Neutrophil (primary cell): ENCODE measurements at regions not wholly inside any gene's neighbourhood (a gene's known extent, or its start where the extent isn't known, plus 50 kb on each side); places are given as distances from the start of the nearest gene placed in this dataset.

Experiments
- H3K27ac ChIP-seq: fragments of 200-600 bp; sonication (generic); 2 replicates; pipeline ENCODE4 v1.5.1; 2016; ENCODE audit warnings: mild to moderate bottlenecking, moderate library complexity
- H3K27me3 ChIP-seq: fragments of 200-600 bp; sonication (generic); 2 replicates; pipeline ENCODE4 v1.6.0; 2016; ENCODE audit warnings: mild to moderate bottlenecking
- H3K36me3 ChIP-seq: fragments of 200-600 bp; sonication (generic); 2 replicates; pipeline ENCODE4 v1.5.1; 2017
- H3K4me1 ChIP-seq, 2 experiments: fragments of 200-600 bp in 1 of 2; sonication (generic) in 1 of 2; 1 replicate in 1 of 2; 2 replicates in 1 of 2; pipeline versions ENCODE4 v1.5.1 to v1.6.1; 2013 to 2016; ENCODE audit warnings: low read depth in 1 of 2, low read length in 1 of 2, mild to moderate bottlenecking in 1 of 2, moderate library complexity in 1 of 2; ENCODE audit not compliant: control insufficient read depth in 1 of 2, insufficient read depth in 1 of 2
- H3K4me3 ChIP-seq, 2 experiments: fragments of 200-600 bp in 1 of 2; sonication (generic) in 1 of 2; 1 replicate in 1 of 2; 2 replicates in 1 of 2; pipeline ENCODE4 v1.5.1; 2013 to 2016; ENCODE audit warnings: low read depth in 1 of 2, low read length in 1 of 2, mild to moderate bottlenecking in 1 of 2, moderate library complexity in 1 of 2
- H3K9me3 ChIP-seq: fragments of 200-600 bp; sonication (generic); 2 replicates; pipeline ENCODE4 v1.5.1; 2016
- CTCF ChIP-seq: fragments of 200-600 bp; sonication (generic); IDR thresholded peaks from 2 replicates; pipeline ENCODE4 v1.5.1; 2016; ENCODE audit warnings: antibody characterized with exemption

GRCh38 chr2:204184226-204184625, 247.7 kb downstream of the ICOS start:
- no peak for TF ChIP-seq CTCF
- H3K27ac ChIP-seq, result no peak overlapping the region
- peaks cover 20% of the 10 kb centered on the region for H3K27me3 ChIP-seq
- H3K9me3 ChIP-seq, result no peaks in the 10 kb centered on the region
- no peak overlapping the region for H3K4me3 ChIP-seq
- no peaks in the 10 kb centered on the region for H3K4me1 ChIP-seq
- no peaks in the 10 kb centered on the region for H3K36me3 ChIP-seq

DNA sequence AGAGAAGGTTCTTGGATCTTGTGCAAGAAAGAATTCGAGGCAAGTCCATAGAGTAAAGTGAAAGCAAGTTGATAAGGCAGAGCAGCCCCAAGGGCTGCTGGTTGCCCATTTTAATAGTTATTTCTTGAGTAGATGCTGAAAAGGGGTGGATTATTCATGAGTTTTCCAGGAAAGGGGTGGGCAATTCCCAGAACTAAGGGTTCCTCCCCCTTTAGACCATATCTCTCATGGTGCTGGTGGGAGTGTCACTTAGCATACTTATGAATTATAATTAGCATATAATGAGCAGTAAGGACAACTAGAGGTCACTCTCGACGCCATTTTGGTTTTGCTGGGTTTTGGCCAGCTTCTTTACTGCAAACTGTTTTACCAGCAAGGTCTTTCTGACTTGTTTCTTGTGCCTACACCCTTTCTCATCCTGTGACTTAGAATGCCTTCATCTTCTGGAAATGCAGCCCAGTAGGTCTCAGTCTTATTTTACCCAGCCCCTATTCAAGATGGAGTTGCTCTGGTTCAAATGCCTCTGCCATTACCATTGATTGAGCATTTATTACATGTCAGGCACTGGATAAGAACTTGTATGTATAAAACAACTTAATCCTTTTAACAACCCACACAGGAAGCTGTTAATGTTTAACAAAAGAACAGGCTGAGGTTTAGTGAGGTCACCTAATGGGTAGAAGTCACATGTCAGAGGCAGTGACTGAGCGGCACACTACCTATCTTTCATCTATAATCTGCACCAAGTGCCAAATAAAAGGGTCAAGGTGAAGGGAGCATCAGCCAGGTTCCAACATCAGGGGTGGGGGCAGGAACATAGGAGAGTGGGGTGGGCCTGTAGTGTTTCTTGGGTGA, 250.9 kb downstream of the ICOS start:
- H3K4me3 ChIP-seq, result no peak overlapping the region
- no peak overlapping the region for H3K27ac ChIP-seq
- H3K27me3 ChIP-seq, result peaks cover 15% of the 10 kb centered on the region
- no peaks in the 10 kb centered on the region for H3K36me3 ChIP-seq
- TF ChIP-seq CTCF, result no peak
- no peaks in the 10 kb centered on the region for H3K4me1 ChIP-seq
- no peaks in the 10 kb centered on the region for H3K9me3 ChIP-seq

- H3K4me3 ChIP-seq, result no peak overlapping the region
- peaks cover 11% of the 10 kb centered on the region for H3K27me3 ChIP-seq
- H3K4me1 ChIP-seq, result peaks cover 13 to 16% of the 10 kb centered on the region in 2 experiments
- TF ChIP-seq CTCF, result no peak
- no peaks in the 10 kb centered on the region for H3K36me3 ChIP-seq
- H3K27ac ChIP-seq, result no peak overlapping the region
- H3K9me3 ChIP-seq, result no peaks in the 10 kb centered on the region
Measured at GRCh38 chr2:204191574-204191973, 255.0 kb downstream of the ICOS start.

DNA sequence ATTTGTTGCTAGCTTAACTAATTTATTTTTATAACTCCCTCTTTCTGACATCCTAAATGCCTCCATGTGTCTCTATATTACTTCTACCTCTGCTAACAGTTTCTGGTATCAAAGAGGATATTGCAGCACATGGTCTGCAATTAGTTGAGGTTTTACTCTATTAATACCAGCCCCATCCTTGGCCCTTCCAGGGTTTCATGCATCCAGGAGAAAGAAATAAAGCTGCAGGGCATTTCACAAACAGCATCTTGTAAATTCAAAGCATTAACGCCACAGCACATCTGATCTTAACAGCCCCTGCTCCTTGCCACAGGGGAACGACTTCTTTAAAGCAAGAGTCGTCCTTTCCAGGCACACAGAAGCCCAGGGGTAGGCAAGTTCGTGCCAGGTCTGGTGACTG, 258.9 kb downstream of the ICOS start:
- peaks cover 25 to 39% of the 10 kb centered on the region in 2 experiments for H3K4me1 ChIP-seq
- H3K36me3 ChIP-seq, result no peaks in the 10 kb centered on the region
- peaks cover 11% of the 10 kb centered on the region for H3K27me3 ChIP-seq
- H3K27ac ChIP-seq, result no peak overlapping the region
- no peak overlapping the region for H3K4me3 ChIP-seq
- TF ChIP-seq CTCF, result no peak
- no peaks in the 10 kb centered on the region for H3K9me3 ChIP-seq

DNA sequence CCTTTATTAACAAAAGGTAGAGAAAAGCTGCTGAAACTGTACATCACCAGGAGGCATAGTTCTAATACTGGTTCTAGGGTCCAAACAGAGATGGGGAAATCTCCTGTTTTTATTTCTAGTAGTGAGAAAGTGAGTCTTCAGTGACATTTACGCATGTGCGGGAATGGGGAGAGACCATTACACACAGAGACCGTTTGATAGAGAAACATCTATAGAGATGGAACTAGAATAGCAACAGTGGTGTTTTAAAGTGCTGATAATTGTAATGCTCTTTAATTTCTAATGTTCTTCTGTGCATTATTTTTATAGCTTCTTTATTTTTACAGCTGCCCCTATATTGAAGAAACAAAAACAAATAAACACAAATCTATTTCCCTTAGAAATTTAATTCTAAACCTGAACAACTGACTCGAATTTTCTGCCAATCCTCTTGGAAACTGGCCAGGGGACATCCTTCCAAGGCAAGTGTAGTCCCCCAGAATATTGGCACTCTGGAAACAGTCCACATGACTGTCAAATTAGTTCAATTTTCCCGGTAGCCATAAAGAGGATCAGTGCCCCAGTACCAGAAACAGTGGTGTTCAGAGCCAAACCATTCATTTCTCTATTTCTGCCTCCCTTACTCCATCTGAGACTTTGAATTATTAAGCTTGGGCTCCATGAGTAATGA, 260.9 kb downstream of the ICOS start:
- H3K27me3 ChIP-seq, result no peaks in the 10 kb centered on the region
- H3K27ac ChIP-seq, result no peak overlapping the region
- no peaks in the 10 kb centered on the region for H3K36me3 ChIP-seq
- no peak overlapping the region for H3K4me3 ChIP-seq
- no peaks in the 10 kb centered on the region for H3K9me3 ChIP-seq
- H3K4me1 ChIP-seq, result peaks cover 25 to 40% of the 10 kb centered on the region in 2 experiments
- no peak for TF ChIP-seq CTCF
